ENCODE measurements at regions not wholly inside any gene's neighbourhood (a gene's known extent, or its start where the extent isn't known, plus 50 kb on each side); places are given as distances from the start of the nearest gene placed in this dataset.
"Not testable (repeated sequence)": the region's sequence is repeated elsewhere in the genome, so short reads cannot be mapped to it uniquely, and the experiment has no call there.

DNA sequence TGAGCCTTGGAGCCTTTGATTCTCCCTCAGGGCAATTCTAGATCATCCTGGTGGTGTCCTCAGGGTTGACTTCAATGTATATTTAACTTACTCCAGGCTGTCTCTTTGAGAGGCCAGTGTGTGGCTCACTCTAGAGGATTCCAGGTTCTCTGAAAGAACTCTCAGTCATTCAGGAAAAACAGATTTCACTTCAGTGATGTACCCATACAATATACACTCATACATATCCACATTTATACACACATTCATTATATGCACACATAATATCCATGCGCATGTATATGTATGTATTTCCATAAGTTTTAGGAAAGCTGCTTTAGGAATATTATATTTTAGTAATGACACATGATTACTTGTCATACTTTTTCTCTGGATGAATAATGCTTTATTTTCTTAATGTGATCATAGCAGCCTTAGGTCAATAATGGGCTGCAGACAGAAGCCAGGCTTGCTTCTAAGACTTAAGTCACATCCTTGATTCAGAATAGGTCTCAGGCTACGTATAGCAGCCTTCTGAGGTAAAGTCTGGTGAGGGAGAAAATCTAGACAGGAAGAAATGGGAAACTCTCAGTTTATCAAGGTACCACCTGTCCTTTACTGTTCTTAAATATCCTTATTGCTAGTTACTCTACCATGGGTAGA lies 397.0 kb downstream of the GPAT3 start:
- in situ Hi-C loops (cut with MboI; ENCODE audit: low sequenced_read_pairs) = no loop called here

DNA sequence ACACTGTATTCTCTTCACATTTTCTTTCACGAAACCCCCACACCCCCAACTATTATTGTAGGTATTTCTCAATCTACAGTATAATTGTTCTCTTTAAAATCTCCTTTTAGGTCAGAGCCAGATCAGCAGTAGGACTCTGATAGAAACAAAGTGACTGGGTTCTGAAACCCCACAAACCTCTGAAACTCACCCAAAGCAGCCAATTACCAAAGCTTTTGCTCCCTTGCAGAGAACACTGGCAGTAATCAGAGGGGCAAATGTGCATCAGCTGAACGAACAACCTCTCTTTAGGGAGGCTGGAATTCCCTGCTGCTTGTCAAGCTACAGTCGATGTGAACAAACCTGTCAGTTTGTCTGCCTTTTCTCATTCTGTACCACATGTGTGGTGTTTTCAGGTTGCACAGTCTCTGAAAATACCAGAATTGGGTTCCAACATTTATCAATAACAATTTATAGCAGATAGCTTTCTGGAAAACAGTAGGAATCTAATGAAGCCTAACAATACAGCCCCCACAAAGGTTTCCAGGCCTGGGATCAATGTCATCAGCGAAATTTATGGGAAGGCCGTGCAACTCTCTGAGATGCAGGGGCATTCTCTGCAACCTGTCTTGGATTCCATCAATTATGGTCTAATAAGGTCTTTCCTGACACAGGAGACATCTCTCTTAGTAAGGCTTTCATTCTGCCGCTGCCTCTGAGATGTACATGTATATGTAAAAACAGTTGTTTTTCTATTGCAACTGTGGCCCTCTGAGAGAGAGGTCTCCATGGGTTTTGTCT lies 395.9 kb downstream of the GPAT3 start:
- in situ Hi-C loops (cut with MboI; ENCODE audit: low sequenced_read_pairs) = no loop called here

DNA sequence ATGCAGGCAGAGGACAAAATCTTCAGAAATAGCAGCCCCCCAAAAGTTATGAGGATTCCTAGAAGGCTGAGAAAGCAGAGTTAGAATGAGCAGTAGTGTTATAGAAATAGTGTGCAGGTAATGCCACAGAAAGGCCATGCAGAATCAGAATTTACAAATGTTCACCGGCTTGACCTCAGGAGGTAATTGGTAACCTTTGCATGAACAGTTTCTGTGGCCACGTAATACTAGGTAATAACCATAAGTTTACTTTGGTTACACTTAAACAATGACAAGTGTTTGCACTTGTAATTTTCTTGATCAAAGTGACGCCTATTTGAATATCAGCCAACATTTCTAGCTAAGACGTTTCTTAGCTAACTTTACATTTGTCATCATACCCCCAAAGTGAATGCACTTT lies 393.6 kb downstream of the GPAT3 start:
- in situ Hi-C loops (cut with MboI; ENCODE audit: low sequenced_read_pairs) = no loop called here

DNA sequence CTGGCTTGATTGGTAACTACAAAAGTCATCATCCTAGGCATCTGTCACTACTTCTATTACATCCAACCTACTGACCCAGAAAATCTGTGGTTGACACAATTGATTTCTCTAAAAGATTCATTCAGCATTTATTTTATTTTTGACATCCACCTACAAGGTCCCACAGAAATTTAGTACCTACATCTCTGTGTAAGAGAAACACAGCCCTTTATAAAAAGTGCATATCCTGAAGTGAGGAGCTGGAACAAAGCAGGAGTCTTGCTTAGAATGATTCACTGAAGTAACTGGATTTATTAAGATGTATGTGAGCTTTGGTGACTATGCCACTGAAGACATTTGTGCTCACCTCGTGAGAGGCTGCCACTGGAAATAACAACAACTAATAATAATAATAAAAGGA lies 391.0 kb downstream of the GPAT3 start:
- in situ Hi-C loops (cut with MboI; ENCODE audit: low sequenced_read_pairs) = no loop called here

DNA sequence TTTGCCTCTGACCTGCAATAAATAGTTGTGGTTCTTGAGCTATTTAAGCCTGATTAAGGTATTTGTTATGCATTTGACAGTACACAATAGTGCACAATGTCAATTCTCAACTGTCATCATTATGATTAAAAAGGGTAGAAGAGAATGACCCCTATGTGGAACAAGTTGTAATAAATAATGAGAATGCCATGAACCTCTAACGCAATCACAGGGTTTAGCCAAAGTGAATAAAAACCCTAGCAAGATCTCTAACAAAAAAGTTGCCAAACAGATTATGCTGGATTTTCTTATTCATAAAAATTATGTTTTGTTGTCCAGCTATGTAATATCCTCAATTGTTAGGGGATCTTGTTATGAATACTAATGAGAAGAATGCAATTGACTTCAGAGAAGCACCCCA lies 387.4 kb downstream of the GPAT3 start:
- in situ Hi-C loops (cut with MboI; ENCODE audit: low sequenced_read_pairs) = no loop called here

DNA sequence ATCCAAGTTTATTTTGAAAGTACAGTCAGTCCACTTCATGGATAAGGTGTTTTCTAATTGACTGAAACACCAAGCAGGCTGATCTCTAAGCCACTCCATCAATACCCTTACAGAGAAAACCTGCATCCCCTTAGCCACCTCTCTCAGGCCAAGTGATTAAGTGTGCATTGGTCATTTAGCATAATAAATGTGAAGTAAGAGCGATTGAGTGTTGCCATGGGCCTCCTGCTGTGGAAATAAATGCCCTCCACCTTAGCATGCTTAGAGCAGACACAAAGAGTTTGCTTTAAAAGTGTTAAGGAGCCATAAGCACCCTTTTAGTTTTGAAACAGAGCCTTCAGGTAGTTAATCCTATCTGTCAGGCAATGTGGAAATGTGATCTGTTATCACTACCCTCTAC lies 386.5 kb downstream of the GPAT3 start:
- in situ Hi-C loops (cut with MboI; ENCODE audit: low sequenced_read_pairs) = no loop called here

DNA sequence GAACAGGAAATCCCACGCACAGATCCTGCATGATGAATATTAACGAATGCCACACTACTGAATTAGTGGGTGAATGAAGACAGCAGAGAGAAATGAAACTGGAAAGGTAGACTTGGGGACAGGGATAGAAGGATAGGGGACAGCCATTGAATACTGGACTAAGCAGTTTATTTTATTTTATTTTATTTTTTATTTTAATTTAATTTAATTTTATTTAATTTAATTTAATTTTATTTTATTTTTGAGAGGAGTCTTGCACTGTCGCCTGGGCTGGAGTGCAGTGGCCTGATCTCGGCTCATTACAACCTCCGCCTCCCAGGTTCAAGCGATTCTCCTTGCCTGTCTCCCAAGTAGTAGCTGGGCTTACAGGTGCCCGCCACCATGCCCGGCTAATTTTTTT lies 385.2 kb downstream of the GPAT3 start:
- in situ Hi-C loops (cut with MboI; ENCODE audit: low sequenced_read_pairs) = no loop called here

DNA sequence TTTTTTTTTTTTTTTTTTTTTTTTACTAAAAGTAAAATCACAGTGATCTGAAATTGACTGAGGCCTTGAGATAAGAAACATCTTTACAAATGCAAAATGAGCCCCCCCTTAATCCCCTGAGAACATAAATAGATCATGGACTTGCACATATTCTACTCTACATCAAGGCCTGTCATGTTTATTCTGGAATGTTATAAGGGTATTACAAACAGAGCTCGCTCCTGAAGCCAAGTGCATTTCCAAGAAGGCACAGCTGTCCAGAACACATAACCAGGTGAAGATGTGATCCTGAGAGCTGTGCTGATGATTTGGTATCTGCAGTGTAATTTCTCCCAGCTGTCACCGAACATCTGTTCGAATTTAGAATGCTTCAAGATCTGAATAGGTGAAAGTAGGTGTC lies 384.5 kb downstream of the GPAT3 start:
- in situ Hi-C loops (cut with MboI; ENCODE audit: low sequenced_read_pairs) = no loop called here

DNA sequence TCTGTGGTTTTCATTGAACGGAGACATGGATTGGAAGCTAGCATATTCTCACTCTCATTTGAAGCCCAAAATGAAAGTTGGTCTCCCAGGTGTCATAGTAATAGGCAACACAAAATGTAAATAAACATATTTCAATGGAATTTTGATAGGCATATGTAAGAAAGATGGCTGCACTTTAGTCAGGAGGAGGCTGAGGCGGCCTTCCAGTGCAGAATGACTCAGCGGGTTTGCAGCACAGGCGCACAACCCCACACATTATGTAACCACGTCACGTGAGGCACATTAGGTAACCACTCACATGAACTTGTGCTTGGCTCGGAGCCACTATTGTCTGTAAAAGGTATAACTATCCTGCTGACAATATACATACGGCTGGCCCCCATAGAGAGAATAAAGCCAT lies 381.7 kb downstream of the GPAT3 start:
- in situ Hi-C loops (cut with MboI; ENCODE audit: low sequenced_read_pairs) = no loop called here

DNA sequence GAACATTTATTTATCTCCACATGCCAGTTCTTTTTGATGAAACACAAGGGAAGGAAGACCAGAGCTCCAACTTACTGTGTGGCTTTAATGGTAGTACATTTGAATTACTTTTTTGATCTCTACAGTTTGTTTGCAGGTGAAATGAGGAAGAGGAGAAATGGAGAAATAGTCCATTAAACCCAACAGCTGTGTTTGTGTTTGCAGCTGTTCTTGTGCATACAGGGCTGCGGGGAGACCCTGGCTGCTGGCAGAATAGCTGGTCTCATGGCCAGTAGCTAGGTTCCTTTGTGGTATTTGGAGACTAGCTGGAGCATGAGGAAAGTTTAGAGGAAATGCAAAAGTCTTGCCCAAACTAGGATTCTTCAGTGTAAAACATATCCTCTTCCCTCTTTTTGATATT lies 374.8 kb downstream of the GPAT3 start:
- in situ Hi-C loops (cut with MboI; ENCODE audit: low sequenced_read_pairs) = no loop called here

DNA sequence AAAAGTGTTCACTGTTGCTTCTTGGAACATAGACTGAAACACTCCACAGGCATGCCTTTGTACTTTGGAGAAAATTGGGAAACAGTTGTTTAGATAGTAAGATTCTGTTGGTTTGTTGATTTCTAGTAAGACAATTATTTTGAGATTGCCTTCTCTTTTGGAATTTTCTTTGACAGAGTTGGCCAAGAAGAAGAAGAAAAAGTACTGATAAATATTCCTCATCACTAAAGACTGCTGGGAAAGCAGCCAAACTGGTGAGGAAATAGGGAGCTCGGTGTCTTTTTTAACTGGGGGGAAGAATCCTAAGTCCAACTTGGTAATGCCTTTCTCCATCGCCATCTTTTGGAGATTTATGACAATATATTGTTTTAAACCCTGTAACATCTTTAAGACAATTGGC lies 370.7 kb downstream of the GPAT3 start:
- in situ Hi-C loops (cut with MboI; ENCODE audit: low sequenced_read_pairs) = no loop called here

DNA sequence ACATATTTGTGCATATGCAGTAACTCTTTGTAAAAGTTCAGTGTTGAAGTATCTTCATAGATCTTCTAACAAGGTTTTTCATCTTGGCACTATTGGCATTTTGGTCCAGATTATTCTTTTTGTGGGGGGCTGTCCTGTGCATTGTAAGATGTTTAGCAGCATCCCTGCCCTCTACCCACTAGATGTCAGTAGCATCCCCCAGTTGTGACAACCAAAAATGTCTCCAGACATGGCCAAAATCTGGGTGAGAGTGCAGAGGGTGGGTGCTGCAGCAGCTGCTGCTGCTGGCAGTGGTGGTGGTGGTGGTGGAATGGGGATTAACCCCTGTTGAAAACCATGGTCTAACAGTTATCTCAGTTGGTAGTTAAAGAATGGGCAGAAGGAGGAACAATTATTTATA lies 370.0 kb downstream of the GPAT3 start:
- in situ Hi-C loops (cut with MboI; ENCODE audit: low sequenced_read_pairs) = no loop called here

DNA sequence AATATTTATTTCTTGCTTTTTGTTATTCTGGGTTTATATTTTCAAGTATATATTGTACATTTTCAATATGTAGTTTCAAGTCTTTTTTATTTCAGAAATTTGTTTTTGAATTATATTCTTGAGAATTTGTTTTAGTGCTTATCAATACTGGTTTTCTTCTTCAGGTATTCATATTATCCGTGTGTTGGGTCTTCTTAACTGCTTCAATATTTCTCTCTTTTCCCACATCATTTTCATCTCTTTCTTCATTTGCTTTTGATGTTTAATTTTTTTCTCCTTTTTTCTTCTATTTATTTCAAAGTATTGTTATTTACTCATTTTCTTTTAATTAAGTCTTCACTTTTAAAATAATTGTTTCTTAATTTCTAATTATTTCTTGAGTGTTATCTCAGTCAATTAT lies 367.8 kb downstream of the GPAT3 start:
- in situ Hi-C loops (cut with MboI; ENCODE audit: low sequenced_read_pairs) = not testable (repeated sequence)

DNA sequence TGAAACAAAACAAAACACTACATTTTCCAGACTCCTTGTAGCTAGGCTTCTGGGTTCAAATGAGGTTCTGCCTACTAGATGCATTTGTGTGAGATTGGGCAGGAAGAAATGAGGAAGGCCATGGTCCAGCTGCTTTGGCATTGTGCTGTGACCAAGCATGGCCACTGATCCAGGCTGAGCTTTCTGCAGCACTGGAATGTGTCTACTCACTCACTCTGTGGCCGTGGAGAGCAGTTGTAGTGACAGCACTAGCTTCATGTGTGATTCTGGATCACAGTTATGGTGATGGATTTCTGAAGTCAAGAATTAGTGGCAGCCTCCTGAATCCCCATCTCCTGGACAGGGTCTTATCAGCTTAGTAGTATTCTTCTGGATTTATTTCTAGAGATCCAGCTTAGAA lies 358.9 kb downstream of the GPAT3 start:
- in situ Hi-C loops (cut with MboI; ENCODE audit: low sequenced_read_pairs) = no loop called here

DNA sequence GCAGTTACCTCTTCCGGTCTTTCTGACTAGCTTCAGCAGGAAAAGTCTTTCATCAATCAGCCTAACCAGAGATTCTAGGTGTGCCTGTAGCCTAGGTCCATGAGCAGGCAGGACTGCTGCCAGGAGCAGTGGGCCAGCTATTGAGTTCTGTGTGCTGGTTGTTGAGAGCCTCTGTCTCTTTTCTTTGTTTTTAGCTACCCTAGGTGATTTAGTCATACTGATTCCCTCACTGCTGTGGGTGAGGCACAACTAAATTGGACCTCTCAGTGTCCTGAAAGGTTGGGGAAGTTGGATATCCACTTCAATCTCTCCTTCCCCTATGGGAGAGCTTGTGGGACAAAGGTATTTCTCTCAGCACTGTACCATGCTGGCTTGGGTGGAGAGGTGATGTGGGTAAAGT lies 354.9 kb downstream of the GPAT3 start:
- in situ Hi-C loops (cut with MboI; ENCODE audit: low sequenced_read_pairs) = no loop called here

DNA sequence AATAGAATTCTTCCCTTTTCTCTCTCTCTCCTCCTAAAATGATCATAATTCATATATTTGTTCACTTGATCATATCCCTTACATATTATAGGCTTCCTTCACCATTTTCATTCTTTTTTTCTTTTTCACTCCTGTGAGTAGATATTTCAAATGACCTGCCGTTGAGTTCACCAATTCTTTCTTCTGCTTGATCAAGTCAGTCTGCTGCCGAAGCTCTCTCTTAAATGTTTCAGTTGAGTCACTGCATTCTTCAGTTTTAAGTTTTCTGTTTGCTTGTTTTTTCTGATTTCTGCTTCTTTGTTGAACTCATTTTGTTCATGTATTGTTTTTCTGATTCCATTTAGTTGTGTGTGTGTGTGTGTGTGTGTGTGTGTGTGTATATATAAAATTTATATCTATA lies 354.3 kb downstream of the GPAT3 start:
- in situ Hi-C loops (cut with MboI; ENCODE audit: low sequenced_read_pairs) = no loop called here

DNA sequence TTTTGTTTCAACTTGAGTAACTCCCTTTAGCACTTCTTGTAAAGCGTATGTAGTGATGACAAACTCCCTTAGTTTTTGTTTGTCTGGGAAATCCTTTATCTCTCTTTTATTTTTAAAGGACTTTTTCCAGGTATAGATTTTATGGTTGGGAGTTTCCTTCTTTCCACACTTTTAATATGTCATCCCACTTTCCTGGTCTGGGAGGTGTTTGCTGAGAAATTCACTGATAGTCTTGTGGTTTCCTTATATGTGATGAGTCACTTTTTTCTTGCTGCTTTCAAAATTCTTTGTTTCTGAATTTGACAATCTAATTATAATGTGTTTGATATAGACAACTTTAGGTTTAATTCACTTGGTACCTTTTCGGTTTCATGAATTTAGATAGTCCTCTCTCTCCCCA lies 353.9 kb downstream of the GPAT3 start:
- in situ Hi-C loops (cut with MboI; ENCODE audit: low sequenced_read_pairs) = no loop called here

DNA sequence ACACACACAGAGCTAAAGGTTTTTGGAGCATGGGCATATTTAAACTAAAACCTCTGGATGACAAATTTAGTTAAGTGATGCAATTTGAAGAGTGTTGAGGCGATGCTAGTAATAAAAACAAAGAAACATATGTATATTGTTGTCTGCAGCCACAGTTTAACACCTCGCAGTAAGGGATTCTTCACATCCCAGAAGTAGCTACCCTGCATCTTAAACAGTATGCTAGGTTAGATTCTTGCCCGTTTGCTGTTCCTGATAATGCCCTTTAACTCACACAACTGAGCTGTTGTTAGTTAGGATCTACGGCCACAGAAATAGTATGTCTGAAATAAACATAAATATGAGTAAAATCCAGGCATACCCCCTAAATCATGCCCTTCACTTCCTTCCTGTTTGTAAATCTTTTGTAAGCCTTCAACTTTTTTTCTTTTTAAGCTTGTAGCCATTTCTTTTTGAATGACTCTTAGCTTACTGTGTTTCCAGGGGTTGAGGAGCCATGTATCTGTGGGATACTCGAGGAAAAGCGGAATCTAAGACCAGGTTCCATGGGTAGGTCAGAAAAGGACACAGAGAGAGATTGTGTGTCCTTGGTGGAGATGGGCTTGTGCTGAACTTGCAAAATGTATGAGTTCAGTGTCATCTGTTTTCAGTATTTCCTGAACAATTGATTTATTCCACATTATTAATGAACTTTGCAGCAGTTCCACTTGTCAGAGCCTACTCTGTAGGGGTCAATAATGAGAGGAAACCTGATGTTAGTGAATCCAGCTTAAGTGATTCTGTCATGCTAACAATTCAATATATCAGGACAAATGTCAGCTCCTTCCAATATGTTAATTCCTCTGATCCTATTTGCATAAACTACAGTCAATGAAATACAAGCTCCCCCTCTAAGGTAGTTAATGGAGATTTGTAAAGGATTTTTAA lies 349.6 kb downstream of the GPAT3 start:
- in situ Hi-C loops (cut with MboI; ENCODE audit: low sequenced_read_pairs) = no loop called here

DNA sequence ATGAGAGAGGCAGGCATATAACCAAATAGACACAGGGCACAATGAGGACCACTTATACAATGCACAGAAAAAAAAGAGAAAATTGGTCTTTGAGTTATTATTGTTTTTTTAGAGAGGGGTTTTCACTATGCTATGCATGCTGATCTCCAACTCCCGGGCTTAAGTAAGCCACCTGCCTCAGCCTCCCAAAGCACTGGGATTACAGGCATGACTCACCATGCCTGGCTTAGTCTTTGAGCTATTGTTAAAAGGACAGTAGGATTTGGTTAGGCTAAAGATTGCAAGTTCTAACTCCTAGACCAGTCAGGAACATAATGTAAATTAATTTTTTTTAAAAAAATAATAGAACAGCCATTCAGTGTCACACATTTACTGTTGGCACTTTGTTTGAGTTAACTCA lies 340.1 kb downstream of the GPAT3 start:
- in situ Hi-C loops (cut with MboI; ENCODE audit: low sequenced_read_pairs) = no loop called here

DNA sequence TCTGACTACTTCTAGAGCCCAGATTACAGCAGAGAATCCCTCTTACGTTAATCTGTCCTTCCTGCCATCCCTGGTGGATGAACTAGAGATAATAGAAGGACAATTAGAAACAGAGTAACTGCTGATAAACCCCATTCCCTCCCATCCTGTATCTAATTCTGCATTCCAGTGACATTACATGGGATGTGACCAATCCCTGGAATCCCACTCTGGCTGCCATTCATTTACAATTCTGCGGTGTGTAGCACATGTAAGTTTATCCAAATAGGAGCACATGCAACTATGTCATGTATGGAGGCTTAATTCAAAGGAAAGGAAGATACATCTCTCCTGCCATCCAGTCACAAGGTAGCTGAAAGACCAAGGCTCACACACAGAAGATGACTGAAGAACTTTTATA lies 339.5 kb downstream of the GPAT3 start:
- in situ Hi-C loops (cut with MboI; ENCODE audit: low sequenced_read_pairs) = no loop called here

DNA sequence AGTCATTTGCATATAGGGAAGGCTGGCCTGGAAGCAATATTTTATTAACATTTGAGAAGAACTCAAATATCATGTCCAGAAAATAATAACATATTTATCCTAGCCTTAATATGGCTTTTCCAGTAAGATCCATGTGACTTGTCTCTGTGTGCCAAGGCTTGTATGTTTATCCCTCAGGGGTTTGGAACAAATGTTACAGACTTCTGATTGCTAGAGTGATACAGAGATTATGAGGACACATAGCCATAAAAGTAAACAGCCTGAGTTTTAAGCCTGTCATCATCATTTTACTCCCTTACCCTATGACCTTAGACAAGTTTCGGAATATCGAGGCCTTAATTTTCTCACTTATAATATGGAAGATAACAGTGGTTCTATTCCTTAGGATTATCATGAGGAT lies 338.1 kb downstream of the GPAT3 start:
- in situ Hi-C loops (cut with MboI; ENCODE audit: low sequenced_read_pairs) = no loop called here
